SK-N-SH (cell line): ENCODE measurements at regions not wholly inside any gene's neighbourhood (a gene's known extent, or its start where the extent isn't known, plus 50 kb on each side); places are given as distances from the start of the nearest gene placed in this dataset.

Source experiments
- CTCF ChIA-PET: fragments of 300-600, 350-600 bp; formaldehyde crosslinking; extraction: SDS; loops from one replicate; lab custom pipeline; 2021; lab: Yijun Ruan, JAX
- POLR2A ChIA-PET: fragments of 350-600 bp; sonication (Branson Sonifier 250); formaldehyde crosslinking; extraction: SDS; loops from one replicate; lab custom pipeline; 2020; ENCODE audit warnings: antibody characterized with exemption, inconsistent platforms; lab: Yijun Ruan, JAX
- DNase-seq: peaks from one replicate; pipeline ENCODE4 v3.0.0; 2012
- H2AFZ ChIP-seq: fragments of 200-600 bp; sonication (generic); 2 replicates; pipeline ENCODE4 v1.8.1; 2016; ENCODE audit warnings: antibody characterized with exemption, mild to moderate bottlenecking, low read depth
- H3F3A ChIP-seq: fragments of 200-600 bp; sonication (generic); replicated peaks from 2 replicates; pipeline ENCODE3; 2016; ENCODE audit warnings: antibody characterized with exemption, mild to moderate bottlenecking; ENCODE audit not compliant: insufficient read depth
- H3K27ac ChIP-seq, 2 experiments: fragments of 200-500 bp in 1 of 2; fragments of 200-600 bp in 1 of 2; sonication (Bioruptor generic) in 1 of 2; sonication (generic), shearing (Covaris generic) in 1 of 2; 2 replicates each; pipeline versions ENCODE4 v1.5.1 to v1.6.1; 2014 to 2016; ENCODE audit warnings: low read depth in 2 of 2, inconsistent platforms in 1 of 2, low read length in 1 of 2, mild to moderate bottlenecking in 1 of 2, mixed read lengths in 1 of 2
- H3K27me3 ChIP-seq: fragments of 200-600 bp; sonication (generic), shearing (Covaris generic); 2 replicates; pipeline ENCODE4 v1.6.1; 2016; ENCODE audit warnings: mixed run types; ENCODE audit not compliant: insufficient read depth
- H3K36me3 ChIP-seq, 2 experiments: fragments of 200-500 bp in 1 of 2; fragments of 200-600 bp in 1 of 2; sonication (Bioruptor generic) in 1 of 2; sonication (generic) in 1 of 2; replicated peaks in 1 of 2; 2 replicates each; pipeline versions ENCODE3 to v1.5.1; 2014 to 2016; ENCODE audit warnings: low read length in 1 of 2, mild to moderate bottlenecking in 1 of 2; ENCODE audit not compliant: insufficient read depth in 2 of 2, control insufficient read depth in 1 of 2
- H3K4me1 ChIP-seq, 2 experiments: fragments of 200-500 bp in 1 of 2; fragments of 200-600 bp in 1 of 2; sonication (Bioruptor generic) in 1 of 2; sonication (generic), shearing (Covaris generic) in 1 of 2; 2 replicates each; pipeline versions ENCODE4 v1.5.1 to v1.6.1; 2014 to 2016; ENCODE audit warnings: low read depth in 1 of 2, low read length in 1 of 2, mixed run types in 1 of 2; ENCODE audit not compliant: insufficient read depth in 2 of 2, control insufficient read depth in 1 of 2
- H3K4me2 ChIP-seq: fragments of 200-600 bp; sonication (generic), shearing (Covaris generic); 2 replicates; pipeline ENCODE4 v1.6.1; 2017; ENCODE audit warnings: mixed run types
- H3K4me3 ChIP-seq, 2 experiments: fragments of 200-500 bp in 1 of 2; fragments of 200-600 bp in 1 of 2; sonication (Bioruptor generic) in 1 of 2; sonication (generic), shearing (Covaris generic) in 1 of 2; 2 replicates each; pipeline versions ENCODE4 v1.5.1 to v1.8.1; 2014 to 2016; ENCODE audit warnings: low read depth in 2 of 2, inconsistent platforms in 1 of 2, low read length in 1 of 2, mild to moderate bottlenecking in 1 of 2, mixed read lengths in 1 of 2, moderate library complexity in 1 of 2
- H3K79me2 ChIP-seq: fragments of 200-600 bp; sonication (generic); 2 replicates; pipeline ENCODE4 v1.8.1; 2017; ENCODE audit warnings: mild to moderate bottlenecking; ENCODE audit not compliant: insufficient read depth
- H3K9ac ChIP-seq: fragments of 200-600 bp; sonication (generic); 2 replicates; pipeline ENCODE4 v1.6.1; 2017; ENCODE audit warnings: mixed run types
- H3K9me2 ChIP-seq: fragments of 200-600 bp; sonication (generic); 2 replicates; pipeline ENCODE4 v1.6.1; 2017; ENCODE audit warnings: mixed run types
- H3K9me3 ChIP-seq: fragments of 200-600 bp; sonication (generic); 2 replicates; pipeline ENCODE4 v1.6.1; 2017; ENCODE audit warnings: mixed run types, mild to moderate bottlenecking, moderate library complexity
- H4K20me1 ChIP-seq: fragments of 200-600 bp; sonication (generic); 2 replicates; pipeline ENCODE4 v1.6.1; 2017; ENCODE audit warnings: mild to moderate bottlenecking, mixed run types; ENCODE audit not compliant: insufficient read depth
- CHD2 ChIP-seq: fragments of 150-350 bp; IDR thresholded peaks from 2 replicates; pipeline ENCODE4 v1.6.1; 2018; ENCODE audit warnings: low read length; ENCODE audit not compliant: partially characterized antibody
- CTCF ChIP-seq: fragments of 200-600 bp; sonication (generic); IDR thresholded peaks from 2 replicates; pipeline ENCODE4 v1.6.1; 2017; ENCODE audit warnings: antibody characterized with exemption, mild to moderate bottlenecking, moderate library complexity
- ELF1 ChIP-seq: IDR thresholded peaks from 2 replicates; pipeline ENCODE4 v1.4.0; 2012
- EZH2phosphoT487 ChIP-seq: fragments of 200-600 bp; sonication (generic); IDR thresholded peaks from 2 replicates; pipeline ENCODE4 v1.6.1; 2017; ENCODE audit warnings: low read depth, mixed run types, mild to moderate bottlenecking, antibody characterized with exemption, moderate library complexity, borderline replicate concordance
- FOSL2 ChIP-seq: IDR thresholded peaks from 2 replicates; pipeline ENCODE4 v1.4.0; 2012; ENCODE audit warnings: low read depth, mild to moderate bottlenecking, moderate library complexity, borderline replicate concordance
- FOXJ3 ChIP-seq: sonication (generic); formaldehyde crosslinking; IDR thresholded peaks from 2 replicates; pipeline ENCODE4 v1.5.1; 2020; ENCODE audit warnings: mild to moderate bottlenecking, missing genetic modification reagents
- GABPA ChIP-seq: IDR thresholded peaks from 2 replicates; pipeline ENCODE4 v1.4.0; 2012; ENCODE audit warnings: low read depth, mild to moderate bottlenecking
- IRF3 ChIP-seq: fragments of 150-350 bp; IDR thresholded peaks from 2 replicates; pipeline ENCODE4 v1.6.1; 2016; ENCODE audit warnings: mild to moderate bottlenecking, low read depth, low read length
- JUND ChIP-seq: IDR thresholded peaks from 2 replicates; pipeline ENCODE4 v1.4.0; 2012
- MAX ChIP-seq: IDR thresholded peaks from 2 replicates; pipeline ENCODE4 v1.4.0; 2012; ENCODE audit warnings: low read depth
- MEF2A ChIP-seq: IDR thresholded peaks from 2 replicates; pipeline ENCODE4 v1.4.0; 2012; ENCODE audit warnings: low read depth, borderline replicate concordance
- RAD21 ChIP-seq: IDR thresholded peaks from 2 replicates; pipeline ENCODE4 v1.6.1; 2012; ENCODE audit warnings: mild to moderate bottlenecking, low read length
- RFX5 ChIP-seq: IDR thresholded peaks from 2 replicates; pipeline ENCODE4 v1.6.1; 2012; ENCODE audit warnings: mild to moderate bottlenecking, improper control_type of control experiment, low read length
- RXRA ChIP-seq: IDR thresholded peaks from 2 replicates; pipeline ENCODE4 v1.4.0; 2012; ENCODE audit warnings: low read depth, mild to moderate bottlenecking, borderline replicate concordance
- SIN3A ChIP-seq: IDR thresholded peaks from 2 replicates; pipeline ENCODE4 v1.6.1; 2012; ENCODE audit warnings: low read depth, mild to moderate bottlenecking, low read length, moderate library complexity, borderline replicate concordance
- SMC3 ChIP-seq: IDR thresholded peaks from 2 replicates; pipeline ENCODE4 v1.6.1; 2012; ENCODE audit warnings: low read depth, low read length, improper control_type of control experiment
- TAF1 ChIP-seq: IDR thresholded peaks from 2 replicates; pipeline ENCODE4 v1.6.1; 2012; ENCODE audit warnings: low read depth, mild to moderate bottlenecking, low read length, moderate library complexity, borderline replicate concordance
- TCF12 ChIP-seq: IDR thresholded peaks from 2 replicates; pipeline ENCODE4 v1.4.0; 2012
- USF1 ChIP-seq: IDR thresholded peaks from 2 replicates; pipeline ENCODE4 v1.4.0; 2012; ENCODE audit warnings: low read depth, borderline replicate concordance
- USF2 ChIP-seq: fragments of 150-350 bp; IDR thresholded peaks from 2 replicates; pipeline ENCODE4 v1.6.1; 2017; ENCODE audit warnings: antibody characterized with exemption, low read length, low read depth, borderline replicate concordance
- WGBS: methylation state at CpG from one replicate; pipeline ENCODE4 v1.1.6; 2017; ENCODE audit warnings: low lambda C conversion rate; 5-methylcytosine and 5-hydroxymethylcytosine counted together

GRCh38 chr3:5389057-5389456 is 201.6 kb downstream of the EDEM1 start:
- Histone ChIP-seq H3K9me2 (no peaks in the 10 kb centered on the region), H3K9ac (no peak overlapping the region), H3K4me1 (no peaks in the 10 kb centered on the region), H3K79me2 (no peaks in the 10 kb centered on the region), H3F3A (no peaks in the 10 kb centered on the region), H2AFZ (no peak overlapping the region), H3K4me3 (no peak overlapping the region), H3K27ac (no peak overlapping the region), H3K27me3 (peaks cover 5% of the 10 kb centered on the region; the same call in 1 of the 2 replicates), H3K36me3 (no peaks in the 10 kb centered on the region), H3K4me2 (no peak overlapping the region)
- 10% methylated on average over 4 of the region's 4 CpGs for WGBS
- ChIA-PET CTCF (no interaction called here), POLR2A (no interaction called here)
- no peak for TF ChIP-seq TAF1
- TF ChIP-seq RXRA, result no peak
- no peak for TF ChIP-seq GABPA
- TF ChIP-seq SIN3A, result no peak
- TF ChIP-seq FOSL2, result no peak
- no peak for TF ChIP-seq FOXJ3 (CRISPR knock-in tag)
- TF ChIP-seq IRF3, result no peak
- no peak for TF ChIP-seq USF2
- TF ChIP-seq JUND, result no peak
- no peak for TF ChIP-seq SMC3
- no peak for TF ChIP-seq MEF2A
- TF ChIP-seq RFX5, result no peak
- no peak for TF ChIP-seq TCF12
- TF ChIP-seq USF1, result no peak
- no peak for TF ChIP-seq EZH2phosphoT487
- no peak for TF ChIP-seq RAD21
- no peak for TF ChIP-seq MAX
- no peak for TF ChIP-seq ELF1
- no peak for TF ChIP-seq CTCF
- TF ChIP-seq CHD2, result no peak
- TF ChIP-seq, all 33 proteins: peak for 0
- H4K20me1 ChIP-seq, result no peaks in the 10 kb centered on the region
- DNase-seq, result no peak
- no peaks in the 10 kb centered on the region for H3K9me3 ChIP-seq
